ENCODE measurements at regions not wholly inside any gene's neighbourhood (a gene's known extent, or its start where the extent isn't known, plus 50 kb on each side); places are given as distances from the start of the nearest gene placed in this dataset.

GRCh38 chr18:10319914-10320600 is 134.4 kb upstream of the APCDD1 start:
- Histone ChIP-seq H3K27me3 (ENCODE audit: insufficient read depth, poor library complexity, severe bottlenecking) (no peaks in the 10 kb centered on the region), H3K4me3 (replicated peaks; ENCODE audit: insufficient read depth, low read length) (no peak overlapping the region), H3K27ac (replicated peaks) (no peak overlapping the region)
- DNase-seq (ENCODE audit: low read depth in 1 of 2, low spot score in 1 of 2), result no peak
- TF ChIP-seq CTCF (IDR thresholded peaks at IDR 0.05; ENCODE audit: insufficient read depth, low read length) (no peak), SPI1 (IDR thresholded peaks at IDR 0.05; ENCODE audit: borderline replicate concordance, low read depth) (peak; percentile 18; the same call in 1 of the 2 replicates)

DNA sequence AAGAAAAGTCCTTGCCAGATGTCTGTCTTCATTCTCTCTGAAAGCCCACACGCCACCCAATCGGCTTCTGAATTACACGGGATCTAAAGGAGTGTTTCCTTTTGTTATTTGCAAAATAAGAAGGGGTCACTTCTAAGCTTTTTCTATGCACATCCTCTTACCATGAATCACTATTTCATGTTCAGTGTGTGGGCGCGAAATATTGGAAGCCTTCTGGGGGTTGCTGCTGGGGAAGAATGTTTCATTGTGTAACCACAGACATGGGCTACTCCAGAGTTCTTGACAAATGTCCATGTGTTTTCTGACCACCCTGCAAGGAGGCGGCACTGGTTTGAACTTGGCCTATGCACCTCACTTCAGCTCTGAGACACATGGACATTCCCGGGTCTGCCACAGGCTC is 133.6 kb upstream of the APCDD1 start:
- no peak for DNase-seq (ENCODE audit: low read depth in 1 of 2, low spot score in 1 of 2)
- H3K27me3 ChIP-seq (ENCODE audit: insufficient read depth, poor library complexity, severe bottlenecking), result peaks cover 3% of the 10 kb centered on the region
- no peak for TF ChIP-seq POLR2AphosphoS5 (IDR thresholded peaks at IDR 0.05; ENCODE audit: low read depth)
- TF ChIP-seq REST (IDR thresholded peaks at IDR 0.05; ENCODE audit: insufficient replicate concordance, low read depth), result no peak
- no peak for TF ChIP-seq CTCF (IDR thresholded peaks at IDR 0.05; ENCODE audit: insufficient read depth, low read length)
- no peak for TF ChIP-seq SPI1 (IDR thresholded peaks at IDR 0.05; ENCODE audit: borderline replicate concordance, low read depth)
- TF ChIP-seq GABPA (IDR thresholded peaks at IDR 0.05; ENCODE audit: low read depth), result no peak
- no peak overlapping the region for H3K27ac ChIP-seq (replicated peaks)
- no peak overlapping the region for H3K4me3 ChIP-seq (replicated peaks; ENCODE audit: insufficient read depth, low read length)

- Histone ChIP-seq H3K4me3 (replicated peaks; ENCODE audit: insufficient read depth, low read length) (no peak overlapping the region), H3K27me3 (ENCODE audit: insufficient read depth, poor library complexity, severe bottlenecking) (peaks cover 5% of the 10 kb centered on the region), H3K27ac (replicated peaks) (no peak overlapping the region)
- TF ChIP-seq CTCF (IDR thresholded peaks at IDR 0.05; ENCODE audit: insufficient read depth, low read length) (no peak), GABPA (IDR thresholded peaks at IDR 0.05; ENCODE audit: low read depth) (no peak), SPI1 (IDR thresholded peaks at IDR 0.05; ENCODE audit: borderline replicate concordance, low read depth) (no peak), POLR2AphosphoS5 (IDR thresholded peaks at IDR 0.05; ENCODE audit: low read depth) (no peak), REST (IDR thresholded peaks at IDR 0.05; ENCODE audit: insufficient replicate concordance, low read depth) (no peak)
- DNase-seq (ENCODE audit: low read depth in 1 of 2, low spot score in 1 of 2), result no peak
Observed at GRCh38 chr18:10321576-10321975, 132.9 kb upstream of the APCDD1 start.

GRCh38 chr18:10322004-10322403 is 132.4 kb upstream of the APCDD1 start:
- Histone ChIP-seq H3K27ac (replicated peaks) (no peak overlapping the region), H3K4me3 (replicated peaks; ENCODE audit: insufficient read depth, low read length) (no peak overlapping the region), H3K27me3 (ENCODE audit: insufficient read depth, poor library complexity, severe bottlenecking) (peaks cover 5% of the 10 kb centered on the region)
- DNase-seq (ENCODE audit: low read depth in 1 of 2, low spot score in 1 of 2), result no peak
- no peak for TF ChIP-seq REST (IDR thresholded peaks at IDR 0.05; ENCODE audit: insufficient replicate concordance, low read depth)
- no peak for TF ChIP-seq CTCF (IDR thresholded peaks at IDR 0.05; ENCODE audit: insufficient read depth, low read length)
- TF ChIP-seq SPI1 (IDR thresholded peaks at IDR 0.05; ENCODE audit: borderline replicate concordance, low read depth), result no peak
- no peak for TF ChIP-seq POLR2AphosphoS5 (IDR thresholded peaks at IDR 0.05; ENCODE audit: low read depth)
- no peak for TF ChIP-seq GABPA (IDR thresholded peaks at IDR 0.05; ENCODE audit: low read depth)

Measured in HL-60 (cell line).